ENCODE measurements at regions not wholly inside any gene's neighbourhood (a gene's known extent, or its start where the extent isn't known, plus 50 kb on each side); places are given as distances from the start of the nearest gene placed in this dataset.

GRCh38 chr14:95394297-95395097 is 74.8 kb upstream of the CLMN start:
- H3K9ac ChIP-seq (ENCODE audit: extremely low read depth, low read length, poor library complexity, severe bottlenecking), result no peak overlapping the region
- H3K36me3 ChIP-seq (ENCODE audit: control insufficient read depth, insufficient read depth, low read length), result no peaks in the 10 kb centered on the region
- Mint-ChIP-seq H3K9me3 (peaks cover 12% of the 10 kb centered on the region), H3K27ac (no peak overlapping the region), H3K27me3 (ENCODE audit: insufficient read depth) (peaks cover 8% of the 10 kb centered on the region), H3K4me3 (no peak overlapping the region), H3K4me1 (peaks cover 5% of the 10 kb centered on the region), H3K36me3 (ENCODE audit: low read depth) (no peaks in the 10 kb centered on the region)
- H3K9me3 ChIP-seq (ENCODE audit: control insufficient read depth, low read length), result peaks cover 13% of the 10 kb centered on the region
- no peak overlapping the region for H3K4me3 ChIP-seq (ENCODE audit: low read length)
- TF ChIP-seq CTCF (conservative IDR thresholded peaks at IDR 0.05), result no peak
- DNase-seq, result no peak
- H3K4me1 ChIP-seq (ENCODE audit: control insufficient read depth, insufficient read depth, low read length), result no peaks in the 10 kb centered on the region
- no peaks in the 10 kb centered on the region for H3K27me3 ChIP-seq (ENCODE audit: control insufficient read depth, insufficient read depth, low read length, poor library complexity, severe bottlenecking)
- no peak overlapping the region for H3K27ac ChIP-seq (ENCODE audit: low read depth, low read length)
- WGBS, 2 experiments (ENCODE audit: insufficient coverage in 1 of 2, insufficient read length in 1 of 2), result 88 to 94% methylated on average over 3 of the region's 3 CpGs

GRCh38 chr14:95392841-95393240 is 73.1 kb upstream of the CLMN start:
- Mint-ChIP-seq H3K36me3 (ENCODE audit: low read depth) (no peaks in the 10 kb centered on the region), H3K27me3 (ENCODE audit: insufficient read depth) (peaks cover 8% of the 10 kb centered on the region), H3K9me3 (peaks cover 12% of the 10 kb centered on the region), H3K27ac (no peak overlapping the region), H3K4me1 (peaks cover 5% of the 10 kb centered on the region), H3K4me3 (no peak overlapping the region)
- Histone ChIP-seq H3K36me3 (ENCODE audit: control insufficient read depth, insufficient read depth, low read length) (no peaks in the 10 kb centered on the region), H3K4me1 (ENCODE audit: control insufficient read depth, insufficient read depth, low read length) (no peaks in the 10 kb centered on the region), H3K4me3 (ENCODE audit: low read length) (no peak overlapping the region), H3K9me3 (ENCODE audit: control insufficient read depth, low read length) (peaks cover 13% of the 10 kb centered on the region), H3K9ac (ENCODE audit: extremely low read depth, low read length, poor library complexity, severe bottlenecking) (no peak overlapping the region), H3K27ac (ENCODE audit: low read depth, low read length) (no peak overlapping the region), H3K27me3 (ENCODE audit: control insufficient read depth, insufficient read depth, low read length, poor library complexity, severe bottlenecking) (no peaks in the 10 kb centered on the region)
- TF ChIP-seq CTCF (conservative IDR thresholded peaks at IDR 0.05), result no peak
- 92 to 94% methylated on average over 3 to 5 of the region's 5 CpGs for WGBS, 2 experiments (ENCODE audit: insufficient coverage in 1 of 2, insufficient read length in 1 of 2)
- DNase-seq, result no peak

DNA sequence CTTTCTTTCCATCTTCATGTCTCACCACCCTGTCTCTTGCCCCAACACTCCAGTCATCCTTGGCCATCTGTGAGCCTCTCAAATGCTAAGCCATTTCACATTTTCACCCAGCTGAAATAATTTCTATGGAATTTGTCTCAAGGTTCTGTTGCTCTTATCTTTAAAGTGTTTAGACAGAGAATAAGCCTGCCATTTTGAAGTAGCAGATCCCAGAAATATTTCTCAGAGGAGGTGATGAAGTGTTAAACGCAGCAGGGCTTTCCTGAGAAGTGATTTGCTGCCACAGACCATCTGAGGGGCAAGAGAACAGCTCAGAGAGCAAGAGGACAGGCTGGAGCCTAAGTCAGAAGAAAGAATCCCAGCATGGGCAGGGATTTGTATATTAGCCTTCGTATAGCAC is 71.6 kb upstream of the CLMN start:
- Mint-ChIP-seq H3K36me3 (ENCODE audit: low read depth) (no peaks in the 10 kb centered on the region), H3K9me3 (peaks cover 12% of the 10 kb centered on the region), H3K4me3 (no peak overlapping the region), H3K27ac (no peak overlapping the region), H3K27me3 (ENCODE audit: insufficient read depth) (peaks cover 8% of the 10 kb centered on the region), H3K4me1 (peaks cover 5% of the 10 kb centered on the region)
- TF ChIP-seq CTCF (conservative IDR thresholded peaks at IDR 0.05), result no peak
- Histone ChIP-seq H3K27ac (ENCODE audit: low read depth, low read length) (no peak overlapping the region), H3K9ac (ENCODE audit: extremely low read depth, low read length, poor library complexity, severe bottlenecking) (no peak overlapping the region), H3K27me3 (ENCODE audit: control insufficient read depth, insufficient read depth, low read length, poor library complexity, severe bottlenecking) (no peaks in the 10 kb centered on the region), H3K36me3 (ENCODE audit: control insufficient read depth, insufficient read depth, low read length) (no peaks in the 10 kb centered on the region), H3K4me1 (ENCODE audit: control insufficient read depth, insufficient read depth, low read length) (no peaks in the 10 kb centered on the region), H3K4me3 (ENCODE audit: low read length) (no peak overlapping the region), H3K9me3 (ENCODE audit: control insufficient read depth, low read length) (peaks cover 13% of the 10 kb centered on the region)
- no peak for DNase-seq
- WGBS, 2 experiments (ENCODE audit: insufficient coverage in 1 of 2, insufficient read length in 1 of 2), result 71 to 87% methylated on average over 1 to 2 of the region's 2 CpGs
